Lung (tissue), 11 donors: ENCODE measurements at regions not wholly inside any gene's neighbourhood (a gene's known extent, or its start where the extent isn't known, plus 50 kb on each side); places are given as distances from the start of the nearest gene placed in this dataset.

Experiments
- ATAC-seq: fragments of 200-7000 bp; cut with Tn5 transposase; one replicate; pipeline ENCODE4 v1.9.1; 2020; ENCODE audit warnings: moderate number of reproducible peaks; ENCODE audit not compliant: insufficient read depth, low FRiP score
- DNase-seq, 3 donors: peaks; one replicate each; pipeline ENCODE4 v3.0.0-alpha.2; 2013 to 2017
- H3K27ac ChIP-seq, 2 donors: one replicate each; pipeline ENCODE4 v1.5.1; 2013; ENCODE audit warnings: mild to moderate bottlenecking in 2 of 2, moderate library complexity in 2 of 2, control low read depth in 1 of 2, inconsistent platforms in 1 of 2, low read depth in 1 of 2, low read length in 1 of 2
- H3K27me3 ChIP-seq, 3 donors: one replicate each; pipeline ENCODE4 v1.5.1; 2013; ENCODE audit warnings: low read length in 2 of 3; ENCODE audit not compliant: control insufficient read depth in 3 of 3, insufficient read depth in 3 of 3
- H3K36me3 ChIP-seq, 4 donors: one replicate each; pipeline ENCODE4 v1.5.1; 2013; ENCODE audit warnings: low read length in 4 of 4, mild to moderate bottlenecking in 1 of 4, moderate library complexity in 1 of 4; ENCODE audit not compliant: control insufficient read depth in 4 of 4, insufficient read depth in 4 of 4
- H3K4me1 ChIP-seq, 5 donors: one replicate each; pipeline ENCODE4 v1.5.1; 2013; ENCODE audit warnings: low read length in 5 of 5, mild to moderate bottlenecking in 2 of 5, moderate library complexity in 1 of 5; ENCODE audit not compliant: control insufficient read depth in 5 of 5, insufficient read depth in 5 of 5
- H3K4me3 ChIP-seq: one replicate; pipeline ENCODE4 v1.5.1; 2013; ENCODE audit warnings: mild to moderate bottlenecking, control low read depth, moderate library complexity
- H3K9ac ChIP-seq, 2 donors: one replicate each; pipeline ENCODE4 v1.5.1; 2013; ENCODE audit warnings: low read length in 2 of 2, control low read depth in 1 of 2; ENCODE audit not compliant: insufficient read depth in 1 of 2
- H3K9me3 ChIP-seq, 4 donors: one replicate each; pipeline ENCODE4 v1.5.1; 2013; ENCODE audit warnings: low read length in 3 of 4, mild to moderate bottlenecking in 1 of 4, moderate library complexity in 1 of 4; ENCODE audit not compliant: control insufficient read depth in 4 of 4, insufficient read depth in 3 of 4
- WGBS, 2 donors: extraction: QIAGEN DNeasy Blood & Tissue Kit; methylation state at CpG; one replicate each; pipeline ENCODE4 v1.1.7; 2013; 5-methylcytosine and 5-hydroxymethylcytosine counted together
- TF ChIP-seq, protein P1 (sequence below): IDR thresholded peaks from 2 replicates; pipeline ENCODE4 v1.5.1; 2012; ENCODE audit warnings: mild to moderate bottlenecking; ENCODE audit errors: control extremely low read depth, extremely low read depth
- donor health status: control.
- donor health status: control.
- donor health status: Bipolar disorder and iron deficiency.
- donor health status: healthy.
- donor health status: DM: yes; HTN: yes; CAD: no.

DNA sequence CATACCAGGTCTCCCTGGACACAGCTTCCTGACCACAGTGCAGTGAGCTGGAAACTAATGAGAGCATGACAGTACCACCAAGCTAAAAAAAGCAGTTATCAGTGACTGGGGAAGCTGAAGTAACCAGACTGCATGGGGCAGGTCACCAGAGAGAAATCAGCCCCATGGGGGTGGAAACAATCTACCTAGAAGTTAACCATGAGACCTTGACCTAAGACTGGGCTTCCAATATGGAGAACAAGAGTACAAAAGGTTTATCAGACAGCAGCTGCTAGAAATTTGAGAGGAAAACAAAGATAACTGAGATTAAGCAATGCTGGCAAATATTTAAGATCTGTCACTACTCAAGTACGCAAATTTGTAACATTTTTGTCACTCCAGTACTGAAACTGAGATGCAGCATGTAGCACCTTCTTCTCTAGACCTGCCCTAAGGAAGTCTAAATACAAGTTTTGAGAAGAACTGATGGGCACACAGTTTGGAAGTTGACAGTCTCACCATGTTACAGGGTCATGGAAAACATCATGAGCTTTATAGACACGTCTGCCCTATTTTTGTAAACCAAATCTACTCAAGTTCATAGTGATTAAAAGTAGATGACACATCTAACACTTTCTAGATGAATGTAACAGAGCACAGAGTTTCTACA, 2641.8 kb upstream of the PCDH20 start:
- Histone ChIP-seq H3K9ac (no peak overlapping the region), H3K36me3 (no peaks in the 10 kb centered on the region), H3K27ac (no peak overlapping the region), H3K27me3 (no peaks in the 10 kb centered on the region), H3K4me3 (no peak overlapping the region), H3K9me3 (no peaks in the 10 kb centered on the region), H3K4me1 (no peaks in the 10 kb centered on the region)
- no peak for ATAC-seq
- no peak for DNase-seq
- 78 to 81% methylated on average over 2 of the region's 2 CpGs for WGBS, 2 donors
- TF ChIP-seq, protein P1, sequence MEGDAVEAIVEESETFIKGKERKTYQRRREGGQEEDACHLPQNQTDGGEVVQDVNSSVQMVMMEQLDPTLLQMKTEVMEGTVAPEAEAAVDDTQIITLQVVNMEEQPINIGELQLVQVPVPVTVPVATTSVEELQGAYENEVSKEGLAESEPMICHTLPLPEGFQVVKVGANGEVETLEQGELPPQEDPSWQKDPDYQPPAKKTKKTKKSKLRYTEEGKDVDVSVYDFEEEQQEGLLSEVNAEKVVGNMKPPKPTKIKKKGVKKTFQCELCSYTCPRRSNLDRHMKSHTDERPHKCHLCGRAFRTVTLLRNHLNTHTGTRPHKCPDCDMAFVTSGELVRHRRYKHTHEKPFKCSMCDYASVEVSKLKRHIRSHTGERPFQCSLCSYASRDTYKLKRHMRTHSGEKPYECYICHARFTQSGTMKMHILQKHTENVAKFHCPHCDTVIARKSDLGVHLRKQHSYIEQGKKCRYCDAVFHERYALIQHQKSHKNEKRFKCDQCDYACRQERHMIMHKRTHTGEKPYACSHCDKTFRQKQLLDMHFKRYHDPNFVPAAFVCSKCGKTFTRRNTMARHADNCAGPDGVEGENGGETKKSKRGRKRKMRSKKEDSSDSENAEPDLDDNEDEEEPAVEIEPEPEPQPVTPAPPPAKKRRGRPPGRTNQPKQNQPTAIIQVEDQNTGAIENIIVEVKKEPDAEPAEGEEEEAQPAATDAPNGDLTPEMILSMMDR, result no peak

DNA sequence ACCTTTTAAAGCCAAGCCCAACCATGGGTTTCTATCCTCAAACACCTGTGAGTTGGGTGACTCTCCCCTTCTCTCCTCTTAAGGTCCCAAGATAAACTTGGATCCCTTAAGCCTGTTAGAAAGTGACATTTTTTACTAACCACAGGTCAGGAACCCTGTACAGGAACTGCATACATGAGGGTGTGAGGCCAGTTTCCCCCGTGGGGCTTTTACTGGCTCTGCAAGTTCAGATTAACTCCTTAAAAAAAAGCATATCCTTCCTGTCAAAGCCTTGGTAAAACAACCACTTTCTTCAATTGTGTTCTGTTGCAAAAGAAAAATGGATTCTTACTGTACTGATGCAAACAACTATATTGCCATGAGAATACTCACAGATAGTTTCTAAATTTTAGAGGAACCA, 2638.7 kb upstream of the PCDH20 start:
- Histone ChIP-seq H3K27me3 (no peaks in the 10 kb centered on the region), H3K4me1 (no peaks in the 10 kb centered on the region), H3K9me3 (no peaks in the 10 kb centered on the region), H3K4me3 (no peak overlapping the region), H3K27ac (no peak overlapping the region), H3K9ac (no peak overlapping the region), H3K36me3 (no peaks in the 10 kb centered on the region)
- TF ChIP-seq, protein P1, result no peak
- WGBS, 2 donors, result 3 to 9% methylated on average over 1 of the region's 1 CpG
- ATAC-seq (no peak), DNase-seq (no peak)

DNA sequence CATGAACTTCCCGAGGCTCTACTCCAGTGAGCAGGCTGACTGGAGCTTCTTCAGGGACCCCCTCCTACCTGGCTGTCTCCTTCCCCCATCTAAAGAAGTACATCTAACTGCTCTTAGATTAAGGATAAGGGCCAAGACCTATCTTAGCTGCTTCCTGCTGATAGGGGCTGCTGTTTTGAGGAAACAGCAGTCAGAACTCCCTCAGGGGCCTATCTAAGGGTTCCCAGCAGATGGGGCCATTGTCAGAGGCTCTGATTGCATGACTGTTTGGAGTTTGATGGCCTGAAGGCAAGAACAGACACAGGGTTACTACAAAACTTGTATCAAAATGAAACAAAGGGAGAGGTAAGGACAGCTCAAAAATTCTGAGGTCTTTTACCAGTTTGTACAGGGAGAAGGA, 2636.9 kb upstream of the PCDH20 start:
- TF ChIP-seq, protein P1, result no peak
- Histone ChIP-seq H3K9ac (no peak overlapping the region), H3K27me3 (no peaks in the 10 kb centered on the region), H3K36me3 (no peaks in the 10 kb centered on the region), H3K4me1 (no peaks in the 10 kb centered on the region), H3K27ac (no peak overlapping the region), H3K4me3 (no peak overlapping the region), H3K9me3 (no peaks in the 10 kb centered on the region)
- ATAC-seq, result no peak
- no peak for DNase-seq
- WGBS, 2 donors, result 75 to 82% methylated on average over 1 of the region's 1 CpG

DNA sequence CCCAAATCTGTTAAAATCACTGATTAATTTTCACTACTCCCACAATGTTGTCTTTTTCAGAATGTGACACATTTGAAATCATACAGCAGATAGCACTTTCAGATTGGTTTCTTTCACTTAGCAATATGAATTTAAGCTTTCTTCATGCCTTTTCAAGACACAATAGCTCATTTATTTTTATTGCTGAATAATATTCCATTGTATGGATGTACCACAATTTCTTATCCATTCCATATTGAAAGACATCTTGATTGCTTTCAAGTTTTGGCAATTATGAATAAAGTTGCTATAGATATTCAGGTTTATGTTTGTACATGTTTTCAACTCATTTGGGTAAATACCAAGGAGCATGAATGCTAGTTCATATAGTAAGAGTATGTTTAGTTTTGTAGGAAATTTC, 2635.6 kb upstream of the PCDH20 start:
- DNase-seq (no peak), ATAC-seq (no peak)
- Histone ChIP-seq H3K9me3 (no peaks in the 10 kb centered on the region), H3K9ac (no peak overlapping the region), H3K36me3 (no peaks in the 10 kb centered on the region), H3K4me1 (no peaks in the 10 kb centered on the region), H3K27ac (no peak overlapping the region), H3K27me3 (no peaks in the 10 kb centered on the region), H3K4me3 (no peak overlapping the region)
- TF ChIP-seq, protein P1, result no peak
